ENCODE measurements at regions not wholly inside any gene's neighbourhood (a gene's known extent, or its start where the extent isn't known, plus 50 kb on each side); places are given as distances from the start of the nearest gene placed in this dataset.

DNA sequence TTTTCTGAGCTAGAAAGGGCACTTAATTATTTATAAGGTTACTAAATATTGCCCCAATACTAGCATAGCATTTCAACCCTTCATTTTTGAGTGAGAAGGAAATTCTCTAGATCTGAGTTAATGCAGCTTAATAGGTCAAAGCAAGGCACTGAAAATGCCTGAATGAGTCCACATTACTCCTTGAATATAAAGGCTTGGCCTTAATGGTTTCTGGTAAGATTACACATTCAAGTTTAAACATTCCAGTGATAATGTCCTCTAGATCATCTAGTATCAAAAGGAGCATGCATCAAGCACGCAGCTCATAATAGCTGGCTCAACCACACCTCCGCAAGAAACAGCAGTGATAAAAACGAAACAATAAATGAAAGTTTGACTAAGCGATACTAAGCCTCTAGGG is 87.5 kb downstream of the SPANXN3 start:
- no peak for TF ChIP-seq POLR2A (IDR thresholded peaks at IDR 0.05; ENCODE audit: low read depth)
- TF ChIP-seq, protein P1, sequence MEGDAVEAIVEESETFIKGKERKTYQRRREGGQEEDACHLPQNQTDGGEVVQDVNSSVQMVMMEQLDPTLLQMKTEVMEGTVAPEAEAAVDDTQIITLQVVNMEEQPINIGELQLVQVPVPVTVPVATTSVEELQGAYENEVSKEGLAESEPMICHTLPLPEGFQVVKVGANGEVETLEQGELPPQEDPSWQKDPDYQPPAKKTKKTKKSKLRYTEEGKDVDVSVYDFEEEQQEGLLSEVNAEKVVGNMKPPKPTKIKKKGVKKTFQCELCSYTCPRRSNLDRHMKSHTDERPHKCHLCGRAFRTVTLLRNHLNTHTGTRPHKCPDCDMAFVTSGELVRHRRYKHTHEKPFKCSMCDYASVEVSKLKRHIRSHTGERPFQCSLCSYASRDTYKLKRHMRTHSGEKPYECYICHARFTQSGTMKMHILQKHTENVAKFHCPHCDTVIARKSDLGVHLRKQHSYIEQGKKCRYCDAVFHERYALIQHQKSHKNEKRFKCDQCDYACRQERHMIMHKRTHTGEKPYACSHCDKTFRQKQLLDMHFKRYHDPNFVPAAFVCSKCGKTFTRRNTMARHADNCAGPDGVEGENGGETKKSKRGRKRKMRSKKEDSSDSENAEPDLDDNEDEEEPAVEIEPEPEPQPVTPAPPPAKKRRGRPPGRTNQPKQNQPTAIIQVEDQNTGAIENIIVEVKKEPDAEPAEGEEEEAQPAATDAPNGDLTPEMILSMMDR (IDR thresholded peaks at IDR 0.05), result no peak
- no peak for TF ChIP-seq POLR2AphosphoS5 (IDR thresholded peaks at IDR 0.05)

Data from esophagus muscularis mucosa (tissue), 3 donors.